Loucy (cell line): ENCODE measurements at regions not wholly inside any gene's neighbourhood (a gene's known extent, or its start where the extent isn't known, plus 50 kb on each side); places are given as distances from the start of the nearest gene placed in this dataset.

Source experiments
- H2AFZ ChIP-seq: fragments of 200-600 bp; sonication (generic); 2 replicates; pipeline ENCODE4 v1.6.0; 2016; ENCODE audit warnings: antibody characterized with exemption, mild to moderate bottlenecking, low read length, moderate library complexity
- H3F3A ChIP-seq: fragments of 200-600 bp; 2 replicates; pipeline ENCODE4 v1.6.0; 2016; ENCODE audit warnings: antibody characterized with exemption, low read depth, mild to moderate bottlenecking
- H3K27me3 ChIP-seq: fragments of 200-600 bp; sonication (generic); 2 replicates; pipeline ENCODE4 v1.6.1; 2014; ENCODE audit warnings: low read length, mild to moderate bottlenecking; ENCODE audit not compliant: insufficient read depth, poor library complexity, severe bottlenecking
- H3K36me3 ChIP-seq: fragments of 200-600 bp; sonication (generic); 2 replicates; pipeline ENCODE4 v1.6.1; 2016; ENCODE audit warnings: low read length; ENCODE audit not compliant: insufficient read depth
- H3K4me1 ChIP-seq: fragments of 200-600 bp; sonication (generic); 2 replicates; pipeline ENCODE4 v1.5.1; 2014; ENCODE audit warnings: low read length, mild to moderate bottlenecking; ENCODE audit not compliant: insufficient read depth, poor library complexity, severe bottlenecking
- H3K4me2 ChIP-seq: fragments of 200-600 bp; sonication (generic); 2 replicates; pipeline ENCODE4 v1.6.0; 2014; ENCODE audit warnings: antibody characterized with exemption, low read length, low read depth, mild to moderate bottlenecking; ENCODE audit not compliant: poor library complexity, severe bottlenecking
- H3K4me3 ChIP-seq: fragments of 200-600 bp; sonication (generic); 2 replicates; pipeline ENCODE4 v1.5.1; 2014; ENCODE audit warnings: low read length, mild to moderate bottlenecking, mixed read lengths; ENCODE audit not compliant: poor library complexity, severe bottlenecking
- H3K79me2 ChIP-seq: fragments of 200-600 bp; sonication (generic); 2 replicates; pipeline ENCODE4 v1.6.1; 2014; ENCODE audit warnings: low read length; ENCODE audit not compliant: insufficient read depth
- H3K9ac ChIP-seq: fragments of 200-600 bp; sonication (generic); 2 replicates; pipeline ENCODE4 v1.6.0; 2014; ENCODE audit warnings: mild to moderate bottlenecking, low read depth, low read length, moderate library complexity; ENCODE audit not compliant: poor library complexity, severe bottlenecking
- H3K9me2 ChIP-seq: fragments of 200-600 bp; sonication (generic); replicated peaks from 2 replicates; pipeline ENCODE4 v1.6.1; 2016; ENCODE audit warnings: low read depth, low read length, mixed read lengths
- H3K9me3 ChIP-seq: fragments of 200-600 bp; sonication (generic); 2 replicates; pipeline ENCODE4 v1.6.1; 2014; ENCODE audit warnings: mild to moderate bottlenecking, antibody characterized with exemption, low read length, low read depth; ENCODE audit not compliant: insufficient read depth
- H4K20me1 ChIP-seq: fragments of 200-600 bp; sonication (generic); 2 replicates; pipeline ENCODE4 v1.6.0; 2014; ENCODE audit warnings: antibody characterized with exemption, low read length, mild to moderate bottlenecking; ENCODE audit not compliant: insufficient read depth, poor library complexity, severe bottlenecking
- EZH2phosphoT487 ChIP-seq: fragments of 200-600 bp; IDR thresholded peaks from 2 replicates; pipeline ENCODE4 v1.6.1; 2018; ENCODE audit warnings: antibody characterized with exemption, mild to moderate bottlenecking, moderate library complexity, borderline replicate concordance
- TF ChIP-seq, protein P1 (sequence below): fragments of 200-600 bp; sonication (generic); conservative IDR thresholded peaks from 2 replicates; pipeline ENCODE4 v1.5.1; 2014; ENCODE audit warnings: mild to moderate bottlenecking, antibody characterized with exemption, low read length

GRCh38 chr1:53391982-53392381 lies 64.1 kb upstream of the LRP8 start:
- Histone ChIP-seq H3F3A (no peaks in the 10 kb centered on the region), H3K9me3 (no peaks in the 10 kb centered on the region), H3K27me3 (no peaks in the 10 kb centered on the region), H3K4me3 (no peak overlapping the region), H4K20me1 (no peaks in the 10 kb centered on the region), H3K4me1 (no peaks in the 10 kb centered on the region), H3K9ac (no peak overlapping the region), H2AFZ (no peak overlapping the region), H3K9me2 (no peaks in the 10 kb centered on the region), H3K36me3 (no peaks in the 10 kb centered on the region), H3K4me2 (no peak overlapping the region), H3K79me2 (no peaks in the 10 kb centered on the region)
- TF ChIP-seq EZH2phosphoT487: no peak
- TF ChIP-seq, protein P1, sequence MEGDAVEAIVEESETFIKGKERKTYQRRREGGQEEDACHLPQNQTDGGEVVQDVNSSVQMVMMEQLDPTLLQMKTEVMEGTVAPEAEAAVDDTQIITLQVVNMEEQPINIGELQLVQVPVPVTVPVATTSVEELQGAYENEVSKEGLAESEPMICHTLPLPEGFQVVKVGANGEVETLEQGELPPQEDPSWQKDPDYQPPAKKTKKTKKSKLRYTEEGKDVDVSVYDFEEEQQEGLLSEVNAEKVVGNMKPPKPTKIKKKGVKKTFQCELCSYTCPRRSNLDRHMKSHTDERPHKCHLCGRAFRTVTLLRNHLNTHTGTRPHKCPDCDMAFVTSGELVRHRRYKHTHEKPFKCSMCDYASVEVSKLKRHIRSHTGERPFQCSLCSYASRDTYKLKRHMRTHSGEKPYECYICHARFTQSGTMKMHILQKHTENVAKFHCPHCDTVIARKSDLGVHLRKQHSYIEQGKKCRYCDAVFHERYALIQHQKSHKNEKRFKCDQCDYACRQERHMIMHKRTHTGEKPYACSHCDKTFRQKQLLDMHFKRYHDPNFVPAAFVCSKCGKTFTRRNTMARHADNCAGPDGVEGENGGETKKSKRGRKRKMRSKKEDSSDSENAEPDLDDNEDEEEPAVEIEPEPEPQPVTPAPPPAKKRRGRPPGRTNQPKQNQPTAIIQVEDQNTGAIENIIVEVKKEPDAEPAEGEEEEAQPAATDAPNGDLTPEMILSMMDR: no peak

- no peak overlapping the region for H3K4me2 ChIP-seq
- no peaks in the 10 kb centered on the region for H3K9me2 ChIP-seq
- H3K36me3 ChIP-seq: no peaks in the 10 kb centered on the region
- H4K20me1 ChIP-seq: no peaks in the 10 kb centered on the region
- no peak for TF ChIP-seq EZH2phosphoT487
- TF ChIP-seq, protein P1: no peak
- no peak overlapping the region for H3K9ac ChIP-seq
- no peaks in the 10 kb centered on the region for H3K9me3 ChIP-seq
- H2AFZ ChIP-seq: no peak overlapping the region
- H3K4me1 ChIP-seq: no peaks in the 10 kb centered on the region
- no peaks in the 10 kb centered on the region for H3K79me2 ChIP-seq
- no peak overlapping the region for H3K4me3 ChIP-seq
- H3F3A ChIP-seq: no peaks in the 10 kb centered on the region
- no peaks in the 10 kb centered on the region for H3K27me3 ChIP-seq
These were observed 64.6 kb upstream of the LRP8 start for GRCh38 chr1:53392460-53392859.

GRCh38 chr1:53393325-53393792 lies 65.5 kb upstream of the LRP8 start:
- H4K20me1 ChIP-seq: no peaks in the 10 kb centered on the region
- H3K9ac ChIP-seq: no peak overlapping the region
- H3K9me3 ChIP-seq: no peaks in the 10 kb centered on the region
- H3K36me3 ChIP-seq: no peaks in the 10 kb centered on the region
- no peak overlapping the region for H3K4me3 ChIP-seq
- H3K4me1 ChIP-seq: no peaks in the 10 kb centered on the region
- TF ChIP-seq EZH2phosphoT487: no peak
- TF ChIP-seq, protein P1: peak; percentile 96
- H3K9me2 ChIP-seq: no peaks in the 10 kb centered on the region
- H3K79me2 ChIP-seq: no peaks in the 10 kb centered on the region
- H3F3A ChIP-seq: no peaks in the 10 kb centered on the region
- H3K4me2 ChIP-seq: no peak overlapping the region
- no peaks in the 10 kb centered on the region for H3K27me3 ChIP-seq
- H2AFZ ChIP-seq: 0 out of 2 replicates have a peak overlapping the region, but pooled peaks have one; percentile 20
